Fibroblast of skin of back (primary cell): ENCODE measurements at regions not wholly inside any gene's neighbourhood (a gene's known extent, or its start where the extent isn't known, plus 50 kb on each side); places are given as distances from the start of the nearest gene placed in this dataset.

Experiments used
- DNase-seq: peaks from one replicate; pipeline ENCODE4 v3.0.0-alpha.2; 2013

GRCh38 chr16:79928142-79928873, 327.8 kb upstream of the MAF start:
- DNase-seq, result no peak

- DNase-seq, result no peak
Observed at GRCh38 chr16:79926451-79927205, 326.1 kb upstream of the MAF start.

DNA sequence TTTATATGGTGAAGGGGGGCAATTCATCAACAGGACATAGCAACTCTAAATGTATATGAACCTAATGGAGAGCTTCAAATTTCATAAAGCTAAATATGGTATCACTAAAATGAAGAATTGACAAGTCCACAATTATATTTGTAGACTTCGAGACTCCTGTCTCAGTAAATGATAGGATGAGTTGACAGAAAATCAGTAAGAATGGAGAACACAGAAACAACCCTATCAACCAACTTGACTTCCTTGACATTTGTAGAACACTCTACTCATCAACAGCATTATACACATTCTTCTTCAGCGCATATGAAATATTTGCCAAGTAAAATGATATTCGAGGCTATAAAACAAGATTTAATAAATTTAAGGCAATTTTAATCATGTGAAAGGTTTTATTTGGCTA, 322.9 kb upstream of the MAF start:
- no peak for DNase-seq

DNA sequence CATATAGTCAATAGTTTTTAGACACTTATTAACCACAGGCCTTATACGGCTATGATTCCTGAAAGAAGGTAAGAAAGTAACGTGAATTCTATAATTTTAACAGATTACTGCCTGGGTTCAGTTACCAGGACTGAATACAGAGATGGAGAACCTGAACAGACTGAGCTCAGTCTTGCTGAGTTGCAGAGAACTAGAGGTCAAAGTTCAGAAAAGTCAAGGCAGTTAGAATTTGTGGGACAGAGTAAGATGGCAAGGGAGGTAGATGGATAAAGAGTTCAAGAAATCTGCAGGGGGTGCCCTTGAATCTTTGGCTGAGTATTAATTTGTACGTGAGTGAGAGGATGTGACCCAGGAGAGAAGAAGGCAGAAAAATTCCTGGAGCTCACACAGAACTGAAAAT, 320.1 kb upstream of the MAF start:
- no peak for DNase-seq

DNA sequence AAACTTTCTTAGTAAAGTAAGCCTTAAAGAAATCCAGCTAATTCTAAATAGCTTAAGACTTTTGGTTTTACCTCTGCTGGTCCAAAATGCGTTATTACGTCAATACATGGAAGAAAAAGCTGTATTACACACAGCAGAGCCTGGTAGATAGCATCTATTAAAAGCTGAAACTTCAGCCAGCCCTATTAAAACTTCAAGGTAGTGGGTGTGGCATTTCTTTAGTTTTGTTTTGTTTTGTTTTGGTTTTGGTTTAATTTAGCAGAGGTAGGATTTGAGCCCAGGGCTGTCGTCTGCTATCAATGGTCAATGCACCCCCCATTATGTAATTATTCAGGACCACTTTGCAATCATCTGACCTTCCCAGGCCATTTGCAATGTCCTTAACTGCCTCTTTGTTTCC, 318.4 kb upstream of the MAF start:
- no peak for DNase-seq

DNA sequence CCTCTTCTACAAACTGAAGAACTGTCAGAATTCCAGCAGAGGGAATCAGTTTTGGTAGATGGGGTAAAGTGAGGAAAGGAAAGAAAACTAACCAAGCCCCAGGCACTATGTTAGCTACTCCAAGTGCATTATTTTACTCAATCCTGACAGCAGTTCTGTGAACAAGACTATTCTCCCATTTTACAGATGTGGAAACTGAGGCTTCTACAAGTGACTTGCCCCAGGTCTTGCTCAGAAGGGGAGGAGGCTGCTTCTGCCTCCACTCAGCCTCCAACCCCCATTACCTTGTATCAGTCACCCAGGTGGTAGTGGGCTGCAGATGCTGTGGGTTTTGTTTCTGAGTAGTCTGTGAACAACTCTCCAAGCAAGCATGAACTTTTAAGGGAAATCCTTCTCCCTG, 315.2 kb upstream of the MAF start:
- DNase-seq, result no peak

DNA sequence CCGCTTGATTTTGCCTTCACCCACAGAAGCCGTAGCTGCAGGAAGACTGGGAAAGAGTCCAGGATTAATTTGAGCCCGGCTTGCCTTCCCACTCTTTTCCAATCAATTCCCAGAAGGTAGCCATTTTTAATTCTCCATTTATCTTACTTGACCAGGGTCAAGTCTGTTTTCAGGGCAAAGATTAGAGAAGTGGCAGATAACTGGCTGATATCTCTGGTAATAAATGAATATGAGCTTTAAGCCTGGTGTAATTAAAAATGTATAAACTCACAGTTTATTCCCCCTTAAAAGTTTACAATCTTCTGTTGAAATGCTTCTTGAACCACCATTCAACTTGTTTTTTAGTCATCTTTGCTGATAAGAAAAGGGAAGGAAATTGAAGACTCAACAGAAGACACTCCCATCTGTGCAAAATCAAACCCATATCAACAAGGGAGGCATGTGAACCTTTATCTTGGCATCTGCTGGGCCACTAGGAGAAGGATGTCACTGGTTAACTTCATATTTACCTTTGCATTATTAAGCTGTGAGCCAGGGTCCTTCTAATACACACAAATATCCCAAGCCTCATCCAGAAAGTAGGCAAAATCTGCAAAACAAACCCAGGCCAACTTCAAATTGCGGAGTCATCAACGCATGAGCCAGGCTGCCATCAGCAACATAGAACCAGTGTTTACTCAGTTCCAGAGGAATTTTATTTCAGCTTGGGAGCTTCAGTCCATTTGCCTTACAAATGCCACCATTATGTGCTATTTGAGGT, 314.6 kb upstream of the MAF start:
- DNase-seq, result peak; percentile 50

GRCh38 chr16:79912592-79913310, 312.2 kb upstream of the MAF start:
- DNase-seq, result peak; percentile 50

GRCh38 chr16:79911660-79912059, 311.1 kb upstream of the MAF start:
- no peak for DNase-seq

DNA sequence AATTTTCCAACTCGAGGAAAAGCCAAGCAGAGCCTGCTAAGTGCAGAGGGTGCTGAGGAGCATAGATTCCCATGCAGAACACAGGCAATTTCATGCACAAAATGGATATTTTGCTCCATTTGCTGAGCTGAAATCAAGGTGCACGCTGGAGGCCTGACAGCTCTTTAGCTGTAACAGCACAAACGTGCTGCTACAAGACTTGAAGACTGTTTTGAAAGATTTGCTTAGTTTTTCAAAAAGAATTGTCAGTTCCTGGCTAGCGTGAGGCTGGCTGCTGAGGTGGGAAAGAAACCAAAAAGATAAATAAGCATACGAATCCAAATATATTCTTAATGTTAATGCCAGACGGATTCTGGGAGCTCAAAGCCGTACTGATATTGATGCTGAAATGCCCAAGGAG, 309.0 kb upstream of the MAF start:
- no peak for DNase-seq

DNA sequence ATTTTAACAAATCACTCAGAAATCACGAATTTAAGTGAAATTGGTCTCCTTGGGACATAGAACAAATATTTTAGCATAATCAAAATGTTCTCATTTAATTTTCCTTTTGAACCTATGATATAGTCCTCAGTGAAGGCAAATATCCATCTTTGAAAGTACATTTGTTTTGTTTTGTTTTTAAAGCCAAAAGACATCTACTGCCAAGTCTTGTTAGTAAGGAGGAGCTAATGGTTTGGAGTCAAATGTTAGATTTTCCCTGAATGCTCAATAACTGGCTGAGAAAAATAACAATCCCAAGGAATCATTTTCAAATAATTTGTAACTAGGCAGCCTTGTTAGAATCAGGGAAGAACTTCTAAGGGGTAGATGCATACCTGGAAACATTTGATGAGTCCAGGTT, 302.9 kb upstream of the MAF start:
- no peak for DNase-seq

DNA sequence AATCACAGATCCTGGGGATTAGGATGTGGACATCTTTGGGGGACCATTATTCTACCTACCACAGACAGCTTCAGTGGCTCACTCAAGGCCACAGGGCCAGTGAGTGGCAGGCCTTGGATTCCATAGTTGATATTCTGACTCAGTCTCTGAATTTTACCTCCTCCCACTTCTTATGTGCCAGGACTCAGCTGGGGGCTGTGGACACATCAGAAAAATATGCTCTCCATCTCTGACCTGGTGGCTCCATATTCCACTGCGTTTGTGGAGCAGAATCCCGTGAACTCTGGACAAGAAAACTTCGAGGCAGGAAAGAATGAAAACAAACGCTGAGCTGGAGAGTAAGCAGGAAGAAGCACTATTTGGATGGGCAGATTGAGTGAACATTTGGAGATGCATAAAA, 301.8 kb upstream of the MAF start:
- peak; percentile 83 for DNase-seq

DNA sequence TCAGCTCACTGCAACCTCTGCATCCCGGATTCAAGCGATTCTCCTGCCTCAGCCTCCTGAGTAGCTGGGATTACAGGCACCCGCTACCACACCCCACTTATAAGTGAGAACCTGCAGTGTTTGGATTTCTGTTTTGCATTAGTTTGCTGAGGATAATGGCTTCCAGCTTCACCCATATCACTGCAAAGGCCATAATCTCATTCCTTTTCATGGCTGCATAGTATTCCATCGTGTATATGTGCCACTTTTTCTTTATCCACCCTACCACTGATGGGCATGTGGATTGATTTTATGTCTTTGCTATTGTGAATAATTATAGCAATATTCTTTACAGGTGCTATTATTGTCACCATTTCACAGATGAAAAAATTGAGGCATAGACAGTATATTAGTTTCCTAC, 301.0 kb upstream of the MAF start:
- DNase-seq, result no peak

GRCh38 chr16:79899716-79900115, 299.2 kb upstream of the MAF start:
- DNase-seq, result no peak

GRCh38 chr16:79899316-79899715, 298.8 kb upstream of the MAF start:
- no peak for DNase-seq

DNA sequence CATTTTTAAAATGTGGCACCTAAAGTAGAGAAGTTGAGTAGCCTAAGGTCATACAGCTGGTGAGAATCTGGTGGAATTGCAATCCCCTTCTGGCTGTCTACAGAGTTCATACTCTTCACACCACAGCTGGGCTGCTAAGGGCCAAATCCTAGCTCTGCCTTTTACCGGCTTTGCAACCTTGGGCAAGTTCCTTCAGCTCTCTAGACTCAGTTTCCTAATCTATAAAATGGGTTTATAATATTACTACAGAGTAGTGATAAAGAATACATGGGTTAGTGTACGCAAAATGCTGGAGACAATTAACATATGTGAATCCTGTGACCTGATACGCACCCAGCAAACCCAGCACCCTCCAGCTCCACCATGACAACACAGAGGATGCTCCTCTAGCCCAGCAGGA, 298.2 kb upstream of the MAF start:
- no peak for DNase-seq

DNA sequence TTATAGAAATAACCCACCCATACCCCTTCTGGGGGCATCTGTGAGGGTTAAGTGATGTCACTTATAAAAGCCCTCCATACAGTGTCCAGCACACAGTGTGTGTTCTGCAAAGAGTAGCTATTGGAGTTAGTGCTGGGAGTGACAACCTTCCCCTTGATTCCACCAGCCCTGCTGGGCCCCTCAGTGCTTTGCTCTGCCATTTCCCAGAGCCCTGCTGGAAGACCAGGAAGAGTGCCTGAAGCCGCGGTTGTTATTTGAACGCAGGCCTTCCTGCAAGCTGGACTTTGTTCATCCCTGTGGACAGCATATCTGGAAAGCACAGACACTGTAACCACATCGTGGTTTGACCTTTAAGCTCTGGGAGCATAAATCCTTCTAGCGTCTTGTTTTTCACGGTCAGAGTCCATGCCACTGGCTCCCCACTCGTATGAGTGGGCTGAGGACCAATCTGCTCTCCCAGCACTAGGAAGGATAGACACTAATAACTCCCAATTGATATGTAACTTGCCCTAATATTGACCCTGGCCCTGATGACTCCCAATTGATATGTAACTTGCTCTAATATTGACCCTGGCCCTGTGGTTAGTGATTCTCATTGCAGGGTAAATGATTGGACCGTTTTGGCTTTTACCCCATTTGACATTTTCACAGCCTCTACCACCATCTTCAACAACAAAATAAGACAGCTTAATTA, 297.1 kb upstream of the MAF start:
- DNase-seq, result peak; percentile 18

DNA sequence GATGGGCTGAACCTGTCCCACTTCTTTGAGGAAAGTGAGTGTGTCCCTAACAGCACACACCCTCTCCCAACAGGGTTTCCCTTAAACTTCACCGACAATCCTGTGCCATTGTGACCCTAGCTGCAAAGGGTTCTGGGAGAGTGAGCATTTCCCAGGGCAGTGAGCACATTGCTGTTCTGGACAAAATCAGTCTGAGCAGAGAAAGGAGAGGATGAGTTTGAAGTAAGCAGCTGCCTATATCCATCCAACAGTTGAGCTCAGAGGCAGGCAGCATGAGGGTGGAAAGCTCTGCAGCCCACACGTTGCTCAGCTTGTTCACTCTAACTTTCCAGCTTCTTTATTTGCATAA, 296.5 kb upstream of the MAF start:
- DNase-seq, result no peak

- no peak for DNase-seq
Observed at GRCh38 chr16:79895917-79896203, 295.3 kb upstream of the MAF start.

DNA sequence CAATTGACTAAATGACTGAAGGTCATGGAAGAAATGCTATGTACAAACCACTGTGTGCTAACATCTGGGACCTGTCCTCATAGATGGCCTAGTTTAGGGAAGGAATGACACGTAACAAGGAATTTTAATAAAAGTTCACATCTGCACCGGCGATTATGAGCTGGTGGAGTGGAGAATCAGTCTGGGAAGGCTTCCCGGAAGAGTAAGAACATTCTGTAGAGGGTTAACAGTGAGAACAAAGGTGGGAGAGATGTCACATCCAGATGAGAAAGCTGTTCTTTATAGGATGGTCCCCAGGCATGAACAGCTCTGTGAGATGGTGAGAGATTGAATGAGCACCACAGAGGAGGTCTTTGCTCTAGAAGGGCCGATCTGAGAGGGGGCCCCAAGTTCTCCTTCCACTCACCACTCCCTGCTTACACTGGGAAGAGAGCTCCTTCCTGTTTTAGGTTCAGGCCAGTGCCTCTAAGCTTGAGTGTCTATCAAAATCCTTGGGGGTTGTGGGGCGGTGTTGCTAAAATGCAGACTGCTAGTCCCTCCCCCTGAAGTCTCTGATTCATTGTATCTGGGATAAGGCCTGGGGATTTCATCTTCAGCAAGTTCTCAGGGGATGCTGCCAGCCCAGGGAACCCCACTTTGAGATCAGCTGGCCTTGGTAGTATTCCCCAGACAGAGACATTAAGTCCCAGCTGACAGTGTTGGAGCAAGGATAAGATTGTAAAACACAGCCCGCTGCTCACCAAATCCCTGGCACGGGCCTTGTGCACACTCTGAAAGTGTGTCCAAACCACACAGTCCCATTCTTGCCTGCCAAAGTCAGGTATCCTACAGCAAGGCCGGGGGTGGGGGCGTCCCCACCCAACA, 294.7 kb upstream of the MAF start:
- no peak for DNase-seq

GRCh38 chr16:79893445-79893844, 292.9 kb upstream of the MAF start:
- DNase-seq, result no peak

DNA sequence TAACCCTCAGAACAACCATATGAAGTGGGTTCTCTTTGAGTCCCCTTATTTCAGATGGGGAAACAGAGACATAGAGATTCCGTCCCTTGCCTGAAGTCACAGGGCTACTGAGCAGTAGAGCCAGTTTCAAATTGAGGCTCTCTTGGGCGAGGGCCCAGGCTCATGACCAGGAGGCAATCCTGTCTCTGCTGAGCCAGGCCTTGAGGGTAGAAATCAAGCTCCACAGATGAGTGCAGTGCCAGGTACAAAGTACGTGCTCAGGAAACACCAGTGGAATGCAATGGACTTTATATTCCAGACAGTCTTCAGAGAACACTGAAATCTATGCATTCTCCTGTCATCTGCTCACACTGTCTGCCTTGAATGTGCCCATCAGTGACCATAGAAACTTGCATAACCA, 291.7 kb upstream of the MAF start:
- no peak for DNase-seq
